ENCODE measurements at regions not wholly inside any gene's neighbourhood (a gene's known extent, or its start where the extent isn't known, plus 50 kb on each side); places are given as distances from the start of the nearest gene placed in this dataset.

DNA sequence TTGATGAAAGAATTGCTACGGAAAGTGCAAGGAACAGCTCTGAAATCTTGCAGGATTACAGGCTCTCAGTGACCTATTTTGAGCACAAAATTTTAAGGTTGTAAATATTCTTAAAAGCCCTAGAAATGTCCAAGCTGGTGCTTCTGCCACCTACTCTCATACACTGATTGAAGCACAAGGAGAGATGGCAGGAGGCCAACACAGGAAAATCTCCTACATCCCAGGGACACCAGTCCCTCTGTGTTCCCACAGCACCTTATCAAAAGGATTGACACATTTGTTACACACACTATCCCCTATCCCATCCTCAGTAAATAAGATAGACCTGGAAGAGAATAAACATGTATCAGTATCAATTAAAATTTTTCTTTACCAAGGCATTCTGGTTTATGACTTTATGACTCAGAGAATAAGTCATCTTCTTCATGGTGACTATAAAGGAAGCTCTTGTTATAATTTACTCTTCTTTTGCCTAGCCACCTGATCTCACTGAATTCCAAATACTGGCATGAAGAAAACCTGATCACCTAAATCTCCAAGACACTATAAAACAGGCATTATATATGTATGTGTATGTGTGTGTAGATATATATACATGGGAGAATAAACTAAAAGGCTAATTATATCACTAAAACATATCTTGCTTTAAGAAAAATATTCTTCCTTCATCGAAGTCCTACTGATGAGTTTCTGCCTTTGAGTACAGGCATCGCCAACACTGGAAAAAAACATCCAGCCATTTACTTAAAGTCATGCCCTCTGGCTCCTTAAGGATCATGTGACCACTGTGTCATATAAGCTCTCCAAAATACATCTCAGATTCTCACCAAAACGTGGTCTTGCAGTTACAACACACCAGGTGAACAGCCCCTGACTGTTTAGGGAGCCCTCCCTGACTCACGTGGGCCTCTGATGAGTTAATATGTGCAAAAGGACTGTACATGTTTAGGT is 208.1 kb upstream of the NR2F2 start:
- TF ChIP-seq, protein P1, sequence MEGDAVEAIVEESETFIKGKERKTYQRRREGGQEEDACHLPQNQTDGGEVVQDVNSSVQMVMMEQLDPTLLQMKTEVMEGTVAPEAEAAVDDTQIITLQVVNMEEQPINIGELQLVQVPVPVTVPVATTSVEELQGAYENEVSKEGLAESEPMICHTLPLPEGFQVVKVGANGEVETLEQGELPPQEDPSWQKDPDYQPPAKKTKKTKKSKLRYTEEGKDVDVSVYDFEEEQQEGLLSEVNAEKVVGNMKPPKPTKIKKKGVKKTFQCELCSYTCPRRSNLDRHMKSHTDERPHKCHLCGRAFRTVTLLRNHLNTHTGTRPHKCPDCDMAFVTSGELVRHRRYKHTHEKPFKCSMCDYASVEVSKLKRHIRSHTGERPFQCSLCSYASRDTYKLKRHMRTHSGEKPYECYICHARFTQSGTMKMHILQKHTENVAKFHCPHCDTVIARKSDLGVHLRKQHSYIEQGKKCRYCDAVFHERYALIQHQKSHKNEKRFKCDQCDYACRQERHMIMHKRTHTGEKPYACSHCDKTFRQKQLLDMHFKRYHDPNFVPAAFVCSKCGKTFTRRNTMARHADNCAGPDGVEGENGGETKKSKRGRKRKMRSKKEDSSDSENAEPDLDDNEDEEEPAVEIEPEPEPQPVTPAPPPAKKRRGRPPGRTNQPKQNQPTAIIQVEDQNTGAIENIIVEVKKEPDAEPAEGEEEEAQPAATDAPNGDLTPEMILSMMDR (optimal IDR thresholded peaks at IDR 0.05 in 1 of 3, IDR thresholded peaks at IDR 0.05 in 1 of 3, conservative IDR thresholded peaks at IDR 0.05 in 1 of 3; ENCODE audit: extremely low read depth in 1 of 3, insufficient read depth in 2 of 3, low read length in 3 of 3): no peak
- TF ChIP-seq EZH2 (IDR thresholded peaks at IDR 0.05; ENCODE audit: low read length): no peak

Data from keratinocyte (primary cell).